ENCODE measurements at regions not wholly inside any gene's neighbourhood (a gene's known extent, or its start where the extent isn't known, plus 50 kb on each side); places are given as distances from the start of the nearest gene placed in this dataset.

DNA sequence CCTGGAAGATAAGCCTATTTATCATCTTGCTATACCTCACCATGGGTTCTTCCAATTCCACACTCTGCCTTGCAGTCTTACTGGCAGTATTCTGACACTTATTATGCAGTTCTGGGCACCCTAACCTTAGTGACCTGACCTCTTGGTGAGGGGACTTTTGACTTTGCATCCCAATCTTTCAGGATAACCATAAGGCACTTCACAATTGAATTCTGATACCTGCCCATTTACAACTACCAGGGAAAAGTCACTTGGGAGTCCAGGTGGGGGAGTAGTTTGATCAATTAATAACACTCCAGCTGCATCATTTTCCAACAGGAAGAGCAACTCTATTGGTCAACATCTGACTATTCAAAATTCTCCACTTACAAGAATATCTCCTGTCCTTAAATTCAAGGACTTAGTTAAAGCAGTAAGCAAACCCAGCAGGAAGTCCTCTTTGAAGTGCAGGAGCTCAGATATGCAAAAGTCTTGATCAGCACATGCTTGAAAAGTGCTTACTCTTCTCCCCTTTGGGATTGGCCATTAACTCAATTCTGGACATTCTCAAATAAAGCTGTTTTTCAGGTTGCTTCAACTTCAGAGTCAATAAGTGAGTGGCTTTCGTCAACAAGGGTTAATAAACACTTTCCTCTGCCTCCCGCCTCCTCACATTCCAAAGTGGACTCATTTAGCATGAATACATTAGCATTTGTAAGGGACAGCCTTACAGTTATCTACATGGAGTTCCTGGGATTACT, 177.4 kb upstream of the NRIP1 start:
- DNase-seq (ENCODE audit: low read depth, low spot score) = peak; percentile 91

DNA sequence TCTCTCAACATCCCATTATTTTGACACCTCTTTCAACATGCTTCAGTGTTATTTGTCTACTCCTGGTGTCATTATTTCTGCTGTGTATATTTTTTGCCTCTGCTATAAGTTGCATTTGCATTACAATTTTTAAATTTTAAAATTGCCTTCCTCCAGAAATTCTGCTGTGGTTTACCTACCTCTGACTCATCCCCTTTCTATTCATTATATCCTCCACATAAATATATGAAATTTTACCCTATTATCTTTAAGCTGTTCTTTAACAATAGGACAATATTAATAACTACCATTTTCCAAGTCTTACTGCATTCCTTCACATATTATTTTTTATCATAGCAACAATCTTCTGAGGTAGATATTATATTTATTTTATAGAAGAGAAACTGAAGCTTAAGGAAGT, 178.1 kb upstream of the NRIP1 start:
- DNase-seq (ENCODE audit: low read depth, low spot score) = no peak

DNA sequence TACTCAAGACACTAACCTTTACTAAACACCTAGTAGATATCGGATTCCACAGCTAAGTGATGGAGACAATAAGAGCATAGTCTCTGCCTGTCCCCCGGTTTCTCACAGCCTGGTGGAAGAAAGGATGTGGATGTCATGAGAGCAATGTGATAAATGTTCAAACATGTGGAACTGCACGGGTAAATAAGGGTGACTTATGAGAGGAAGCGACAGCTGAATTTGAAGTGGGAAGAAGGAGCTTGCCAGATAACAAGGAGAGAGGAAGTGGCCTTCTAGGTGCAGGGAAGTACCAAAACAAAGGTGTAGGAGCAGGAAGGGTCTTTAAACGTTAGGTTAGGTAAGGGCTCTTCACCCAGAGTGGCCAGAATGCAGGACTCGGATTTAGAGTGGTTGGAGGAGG, 178.6 kb upstream of the NRIP1 start:
- no peak for DNase-seq (ENCODE audit: low read depth, low spot score)

DNA sequence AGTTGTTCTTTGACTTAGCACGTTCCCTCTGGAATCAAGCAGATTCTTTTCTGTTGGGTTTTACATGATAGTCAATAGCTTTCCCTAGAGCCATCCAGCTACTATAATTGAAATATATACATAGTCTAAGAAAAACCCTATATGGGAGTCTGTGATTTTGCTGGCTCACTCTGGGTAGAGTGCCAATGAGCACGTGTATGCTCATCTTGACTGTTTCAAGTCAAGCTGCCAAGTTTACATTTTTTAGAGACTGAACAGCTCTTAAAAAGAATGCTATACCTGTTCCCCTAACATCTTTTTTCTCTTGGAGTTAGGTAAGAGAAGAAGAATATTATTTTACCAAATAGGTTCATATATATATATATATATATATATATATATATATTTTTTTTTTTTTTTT, 182.8 kb upstream of the NRIP1 start:
- no peak for DNase-seq (ENCODE audit: low read depth, low spot score)

DNA sequence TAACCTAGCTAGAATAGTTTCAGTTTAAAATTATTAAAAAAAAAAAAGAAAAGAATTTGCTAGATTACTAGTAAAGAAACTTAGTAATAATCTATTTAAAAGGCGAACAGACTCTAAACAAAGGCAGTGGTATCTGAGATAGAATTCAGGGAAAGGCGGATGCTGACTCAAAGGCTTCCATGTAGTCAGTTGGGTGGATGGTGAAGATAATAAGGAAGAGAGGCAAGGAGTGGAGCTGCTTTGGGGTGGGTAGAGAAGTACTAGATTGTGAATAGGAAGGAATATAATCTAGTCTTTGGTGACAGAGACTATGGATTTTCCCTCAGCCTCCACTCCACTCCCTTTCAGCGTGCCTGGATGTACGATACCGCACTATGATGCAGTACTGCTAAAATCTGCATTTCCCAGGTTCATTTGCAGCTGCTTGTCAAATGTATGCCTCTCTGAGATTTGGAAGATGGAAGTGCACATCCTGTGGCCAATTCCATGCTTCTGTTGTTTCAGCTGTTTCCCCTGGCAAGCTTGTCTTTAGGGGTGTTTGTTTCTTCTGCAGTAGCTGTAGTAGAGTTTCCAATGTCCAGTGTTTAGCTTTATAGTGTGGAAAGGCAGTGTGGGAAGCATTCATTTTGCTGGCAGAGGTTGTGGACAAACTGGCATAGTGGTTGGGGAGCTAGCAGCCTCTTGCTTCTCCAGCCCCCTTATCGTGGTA, 184.6 kb upstream of the NRIP1 start:
- DNase-seq (ENCODE audit: low read depth, low spot score) = no peak

DNA sequence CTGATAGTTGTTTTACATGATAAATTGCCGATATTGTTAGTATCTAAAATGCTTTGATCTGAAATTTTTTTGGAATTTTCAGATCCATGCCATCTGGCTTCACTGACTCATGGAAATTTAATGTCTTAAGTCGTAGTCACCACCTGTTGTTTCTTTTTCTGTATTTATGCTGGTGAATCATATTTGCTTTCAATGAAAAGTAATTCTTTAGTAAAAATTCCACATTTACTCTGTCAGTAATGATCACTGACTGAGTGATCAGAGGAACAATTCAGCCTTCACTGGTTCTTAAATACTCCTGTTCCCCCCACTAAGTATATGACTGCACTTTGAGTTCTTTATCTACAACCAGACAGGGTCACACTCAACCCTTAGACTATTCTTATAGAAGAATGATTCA, 185.6 kb upstream of the NRIP1 start:
- no peak for DNase-seq (ENCODE audit: low read depth, low spot score)

DNA sequence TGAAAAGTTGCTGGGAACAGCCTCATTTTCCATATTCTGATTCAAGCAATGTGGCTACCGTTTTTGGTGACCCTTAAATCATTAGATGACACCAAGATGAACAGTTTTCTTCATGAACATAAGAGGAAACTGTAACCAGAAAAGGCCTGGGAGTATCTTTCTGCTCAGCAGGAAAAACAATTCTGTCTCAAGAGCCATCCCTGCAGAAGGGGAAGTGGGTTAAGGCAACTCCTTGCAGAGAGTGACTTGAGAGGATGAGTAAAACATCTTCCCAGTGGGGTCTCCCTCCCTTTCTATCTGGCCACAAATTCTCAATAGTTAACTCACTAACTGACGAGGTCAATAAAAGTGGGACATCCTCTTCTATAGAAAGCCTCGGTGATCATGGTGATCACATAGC, 187.6 kb upstream of the NRIP1 start:
- DNase-seq (ENCODE audit: low read depth, low spot score) = no peak

DNA sequence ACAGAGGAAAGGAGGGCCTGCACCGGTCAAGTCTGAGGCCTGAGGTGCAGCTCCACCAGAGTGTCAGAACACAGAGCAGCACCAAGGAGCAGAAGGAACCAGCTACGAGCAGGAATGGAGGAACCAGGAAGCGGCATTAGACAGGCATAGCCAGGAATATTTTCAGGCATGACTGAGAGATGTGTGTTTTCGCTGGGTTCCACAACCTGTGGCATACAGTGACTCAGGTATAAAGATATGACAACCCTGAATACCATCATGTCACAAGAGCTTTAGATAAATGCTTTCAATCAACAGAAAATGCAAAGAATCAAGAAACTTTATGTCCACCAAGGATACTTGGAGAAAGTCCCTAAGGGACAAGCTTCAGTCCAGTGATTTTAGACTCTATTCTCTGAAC, 189.3 kb upstream of the NRIP1 start:
- DNase-seq (ENCODE audit: low read depth, low spot score) = no peak

DNA sequence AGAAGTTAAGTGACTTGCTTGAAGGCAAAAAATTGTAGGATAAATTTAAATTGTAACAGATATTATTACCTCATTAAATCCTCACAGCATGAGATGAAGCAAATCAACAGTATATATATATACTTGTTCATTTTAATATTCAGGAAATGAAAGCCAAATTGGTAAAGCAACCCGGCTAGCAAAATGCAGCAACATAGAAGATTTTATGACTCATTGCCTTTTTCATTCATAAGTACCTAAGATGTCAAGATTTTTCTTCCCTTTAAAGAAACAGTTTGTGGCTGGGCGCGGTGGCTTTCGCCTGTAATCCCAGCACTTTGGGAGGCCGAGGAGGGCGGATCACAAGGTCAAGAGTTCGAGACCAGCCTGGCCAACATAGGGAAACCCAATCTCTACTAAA, 190.5 kb upstream of the NRIP1 start:
- no peak for DNase-seq (ENCODE audit: low read depth, low spot score)

DNA sequence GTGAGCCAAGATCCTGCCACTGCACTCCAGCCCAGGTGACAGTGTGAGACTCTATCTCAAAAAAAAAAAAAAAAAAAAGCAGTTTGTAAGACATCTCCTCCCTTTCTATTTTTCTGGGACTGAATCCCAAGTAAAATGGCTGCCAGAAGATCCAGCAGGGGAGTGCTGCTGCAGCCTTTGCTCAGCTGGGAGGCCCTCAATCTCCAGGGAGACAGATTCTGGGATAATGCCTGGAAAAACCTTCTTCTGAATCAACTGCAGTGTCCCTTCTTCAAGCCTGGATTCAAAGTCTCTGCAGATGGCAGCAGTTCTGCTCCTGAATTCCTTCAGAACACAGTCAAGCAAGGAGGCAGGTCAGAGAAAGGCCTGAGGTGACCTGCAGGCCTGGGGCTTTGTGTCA, 191.0 kb upstream of the NRIP1 start:
- DNase-seq (ENCODE audit: low read depth, low spot score) = no peak

DNA sequence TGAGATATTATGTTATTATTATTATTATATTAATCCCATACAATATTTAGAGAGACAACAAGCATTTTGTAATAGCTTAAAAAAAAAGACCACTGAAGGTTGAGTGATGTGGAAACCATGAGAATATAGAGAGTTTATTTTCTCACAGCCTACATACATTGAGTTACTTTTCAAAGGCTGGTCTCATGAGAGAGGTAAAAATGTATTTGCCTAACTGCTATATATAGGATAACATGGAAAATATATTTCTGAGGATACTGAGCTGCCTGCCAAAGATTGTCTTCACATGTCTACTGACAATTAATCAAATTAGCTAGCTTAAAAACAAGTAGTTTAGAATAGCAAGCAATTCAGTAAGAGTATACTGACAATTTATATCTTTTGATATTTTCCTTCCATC, 192.2 kb upstream of the NRIP1 start:
- no peak for DNase-seq (ENCODE audit: low read depth, low spot score)

DNA sequence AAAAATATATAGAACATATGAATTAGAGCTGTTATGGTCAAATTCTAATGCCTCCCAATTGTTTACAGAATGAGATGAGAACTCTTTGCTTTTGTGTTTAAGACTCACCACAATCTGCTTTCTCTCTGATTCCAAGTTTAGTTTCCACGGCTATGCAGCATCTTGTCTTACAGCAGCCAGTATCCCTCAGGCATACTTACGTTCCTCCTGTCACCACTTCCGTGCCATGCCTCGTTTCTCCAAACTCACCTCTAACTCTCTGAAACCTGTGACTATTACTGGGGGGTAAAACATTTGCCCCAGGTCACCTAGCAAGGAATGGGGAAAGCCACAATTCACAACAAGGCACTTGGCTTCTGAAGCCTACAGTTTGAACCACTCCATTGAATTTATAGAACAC, 192.8 kb upstream of the NRIP1 start:
- DNase-seq (ENCODE audit: low read depth, low spot score) = no peak

DNA sequence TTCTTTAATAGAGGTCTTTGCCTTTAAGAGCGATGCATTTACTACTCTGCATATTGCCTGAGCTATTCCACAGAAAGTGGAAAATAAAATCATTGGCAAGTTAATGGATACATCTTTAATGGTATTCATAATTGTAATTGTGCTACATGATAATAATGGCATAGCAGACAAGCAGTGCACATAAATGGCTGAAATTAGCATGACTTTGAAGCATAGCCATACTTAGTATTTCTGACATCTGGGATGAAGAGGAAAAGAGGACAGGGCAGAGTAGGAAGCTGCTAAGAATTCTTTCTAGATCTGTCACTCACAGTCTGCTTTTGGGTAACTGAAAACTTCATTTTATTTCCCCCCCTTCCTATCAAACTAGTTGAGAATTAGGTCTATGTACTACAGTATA, 195.0 kb upstream of the NRIP1 start:
- DNase-seq (ENCODE audit: low read depth, low spot score) = no peak

DNA sequence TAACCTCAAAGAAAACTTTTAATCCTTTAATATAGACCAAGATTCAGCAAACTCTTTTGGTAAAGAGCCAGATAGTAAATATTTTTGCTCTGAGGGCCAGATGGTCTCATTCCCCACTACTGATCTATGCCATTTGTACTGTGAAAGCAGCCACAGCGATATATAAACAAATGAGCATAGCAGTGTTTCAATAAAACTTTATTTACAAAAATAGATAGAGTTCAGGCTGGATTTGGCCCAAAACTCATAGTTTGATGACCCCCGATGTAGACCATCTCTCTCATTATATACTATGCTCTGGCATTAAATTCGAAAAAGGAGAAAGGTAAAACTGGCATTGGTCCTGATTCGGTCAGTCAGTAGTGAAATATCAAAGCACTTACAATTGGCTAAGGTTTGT, 195.8 kb upstream of the NRIP1 start:
- no peak for DNase-seq (ENCODE audit: low read depth, low spot score)

DNA sequence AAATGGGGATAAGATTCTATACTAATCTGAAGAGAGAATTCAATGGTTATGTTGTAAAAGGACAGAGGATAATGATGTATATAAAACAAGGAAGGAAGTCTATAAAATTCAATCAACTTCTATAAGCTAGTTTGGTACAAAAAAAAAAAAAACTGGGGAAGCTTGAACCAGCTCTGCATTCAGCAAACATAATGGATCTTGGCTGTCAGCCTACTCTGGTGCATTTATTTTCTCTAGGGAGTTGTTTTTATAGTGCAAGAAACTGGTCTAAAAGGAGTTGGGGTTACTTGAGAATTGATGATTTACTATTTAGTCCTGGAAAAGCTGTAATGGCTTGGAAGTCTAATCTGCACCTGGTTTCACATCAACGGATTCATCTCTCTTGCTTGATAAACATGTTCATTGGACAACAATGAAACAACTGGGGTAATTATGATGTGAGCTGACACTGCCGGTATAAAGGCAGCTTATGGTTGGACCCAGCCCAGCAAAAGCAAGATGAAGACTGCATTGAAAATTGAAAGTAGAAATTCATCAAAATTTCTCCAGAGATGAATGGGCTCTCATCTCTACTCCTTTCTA, 199.4 kb upstream of the NRIP1 start:
- DNase-seq (ENCODE audit: low read depth, low spot score) = no peak

DNA sequence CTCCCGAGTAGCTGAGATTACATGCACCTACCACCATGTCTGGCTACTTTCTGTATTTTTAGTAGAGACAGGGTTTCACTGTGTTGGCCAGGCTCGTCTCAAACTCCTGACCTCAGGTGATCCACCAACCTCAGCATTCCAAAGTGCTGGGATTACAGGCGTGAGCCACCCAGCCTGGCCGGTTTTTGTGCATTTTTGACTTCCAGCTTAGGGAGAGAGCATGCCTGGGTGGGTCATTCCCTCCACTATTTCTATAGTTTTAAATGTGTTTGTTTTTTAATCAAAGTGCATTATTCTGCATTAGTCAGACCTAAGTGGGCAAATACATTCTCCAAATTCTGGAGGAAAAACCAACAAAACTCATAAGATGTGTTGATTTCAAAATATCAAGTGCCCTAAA, 207.4 kb upstream of the NRIP1 start:
- no peak for DNase-seq (ENCODE audit: low read depth, low spot score)

DNA sequence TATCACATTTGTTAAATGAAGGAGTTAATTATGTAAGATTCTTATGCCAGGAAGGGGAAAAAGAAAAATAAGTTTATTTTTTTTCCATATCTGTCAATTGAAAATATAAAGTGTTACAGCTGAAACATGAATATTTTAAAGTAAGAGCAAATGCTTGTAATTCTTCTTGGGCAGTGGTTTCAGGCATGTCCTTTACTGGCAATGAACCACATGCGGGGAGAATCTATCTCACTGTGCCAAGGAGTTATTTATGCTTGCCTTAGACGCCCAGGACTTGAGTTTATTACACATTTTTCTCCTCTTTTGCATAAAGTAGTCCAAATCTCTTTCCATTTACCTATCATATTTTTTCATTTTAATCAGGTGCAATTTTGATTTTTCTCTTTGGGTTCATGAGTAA, 207.8 kb upstream of the NRIP1 start:
- DNase-seq (ENCODE audit: low read depth, low spot score) = no peak

DNA sequence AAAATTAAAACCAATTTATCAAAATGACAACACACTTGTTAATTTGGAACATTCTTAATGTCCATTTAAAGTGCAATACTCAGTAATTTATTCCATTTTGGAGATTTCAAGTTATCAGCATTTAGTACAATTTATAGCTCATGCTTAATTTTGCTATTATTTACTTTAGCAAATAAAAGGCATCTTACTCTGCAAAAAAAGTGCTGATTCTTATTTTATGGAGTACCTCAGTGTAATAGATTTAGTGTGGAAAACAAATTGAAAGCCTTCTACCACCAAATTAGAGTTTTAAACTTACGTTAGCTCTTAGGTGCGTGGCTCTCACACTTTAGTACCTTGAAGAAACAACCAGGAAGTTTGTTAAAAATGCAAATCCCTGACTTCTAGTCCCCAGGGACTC, 208.4 kb upstream of the NRIP1 start:
- DNase-seq (ENCODE audit: low read depth, low spot score) = no peak

DNA sequence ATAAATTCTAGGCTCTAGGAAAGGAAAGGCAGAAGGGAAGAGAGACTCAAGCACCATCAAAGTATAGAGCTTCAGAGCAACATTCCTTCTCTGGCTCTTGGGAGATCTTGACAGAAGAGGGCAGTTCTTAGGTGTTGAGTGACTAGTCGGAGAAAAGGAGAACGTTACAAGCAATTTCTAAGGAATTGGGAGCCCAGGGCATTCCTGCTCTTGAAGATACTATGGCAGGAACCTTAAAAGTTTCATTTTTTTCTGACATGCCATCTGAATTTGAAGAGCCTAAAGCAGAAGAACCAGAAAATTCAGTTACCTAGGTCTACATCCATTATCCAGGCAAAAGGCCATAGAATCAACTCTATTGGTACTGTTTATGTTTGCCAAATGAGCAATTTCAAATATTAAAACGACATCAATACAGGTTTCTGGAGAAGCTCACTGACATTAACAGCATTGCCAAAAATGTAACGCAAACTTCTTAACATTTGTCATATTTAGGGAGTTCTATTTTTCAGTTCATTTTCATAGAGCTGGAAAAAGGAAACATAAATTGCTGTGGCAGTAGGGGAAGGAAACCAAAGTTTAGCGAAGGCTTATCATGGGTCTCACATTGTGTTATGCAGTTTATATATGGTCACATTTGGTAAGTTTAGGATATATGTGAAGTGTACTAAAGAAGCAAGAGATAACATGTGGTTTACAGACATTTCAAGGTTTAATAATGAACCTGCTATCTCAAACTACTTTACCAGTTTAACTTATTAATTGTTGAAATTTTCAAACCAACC, 210.1 kb upstream of the NRIP1 start:
- DNase-seq (ENCODE audit: low read depth, low spot score) = no peak

DNA sequence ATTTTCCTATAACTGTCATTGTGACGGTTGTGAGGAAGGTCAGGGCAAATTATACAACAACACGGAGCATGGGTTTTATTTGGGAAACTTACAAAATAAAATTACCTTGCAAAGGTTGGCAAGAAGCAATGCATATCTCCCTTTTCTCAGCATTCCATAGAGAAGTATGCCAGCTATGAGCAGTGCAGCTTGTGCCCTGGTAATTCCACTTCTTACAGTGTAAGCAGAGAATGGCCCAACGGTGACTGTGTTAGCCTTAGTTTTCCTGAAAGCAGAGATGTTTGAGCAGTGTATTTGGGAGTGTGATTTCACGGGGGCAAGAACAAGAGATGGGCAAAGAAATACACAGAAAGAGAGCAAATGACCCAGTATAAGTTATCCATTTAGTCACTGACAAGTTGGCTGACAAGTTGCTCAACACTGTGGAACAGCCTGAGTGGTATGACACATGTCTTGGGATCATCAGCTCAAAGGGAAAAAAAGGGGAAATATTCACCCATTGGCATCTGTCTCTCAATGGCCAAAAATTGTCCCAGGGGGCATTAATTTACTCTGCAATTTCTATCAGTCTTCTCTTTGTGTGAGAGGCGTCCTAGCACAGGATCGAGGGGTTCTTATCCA, 210.9 kb upstream of the NRIP1 start:
- no peak for DNase-seq (ENCODE audit: low read depth, low spot score)

DNA sequence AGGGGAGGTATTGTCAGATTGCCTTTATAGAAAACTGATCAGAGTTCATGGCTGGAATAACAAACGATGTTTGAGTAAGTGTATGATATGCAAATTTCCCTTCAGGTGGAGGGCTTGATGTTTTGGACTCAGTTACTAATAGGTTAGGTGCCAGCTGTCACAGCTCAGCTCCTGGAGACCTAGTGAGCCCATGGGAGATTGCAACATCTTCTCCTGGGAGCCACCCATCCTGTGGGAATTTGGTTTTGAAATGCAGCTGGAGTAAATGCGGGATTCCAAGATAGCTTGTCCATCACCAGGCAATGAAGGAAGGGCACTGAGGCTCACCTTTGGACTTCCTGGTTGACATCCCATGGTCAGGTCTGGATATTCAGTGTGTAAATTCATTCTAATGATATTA, 211.4 kb upstream of the NRIP1 start:
- no peak for DNase-seq (ENCODE audit: low read depth, low spot score)

DNA sequence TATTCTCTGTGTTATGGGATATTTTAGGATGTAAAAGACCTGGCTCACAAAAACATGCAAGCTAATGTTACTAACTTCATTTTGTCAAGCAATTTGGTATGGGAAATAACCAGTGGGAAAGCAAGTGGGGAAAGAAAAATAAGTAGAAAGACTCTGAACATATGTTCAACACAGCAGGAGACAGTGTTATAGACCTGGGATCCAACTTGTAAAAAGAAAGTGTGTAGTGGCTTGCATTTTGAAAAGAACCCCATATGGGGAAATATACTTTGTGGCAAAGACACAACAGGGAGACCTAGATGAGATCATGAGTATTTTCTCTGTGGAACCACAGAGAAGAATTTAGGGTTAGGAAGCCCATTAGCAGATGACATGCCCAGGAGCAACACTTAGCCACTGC, 212.7 kb upstream of the NRIP1 start:
- no peak for DNase-seq (ENCODE audit: low read depth, low spot score)

Measured in iPS DF 19.7 (cell line).